ENCODE measurements at regions not wholly inside any gene's neighbourhood (a gene's known extent, or its start where the extent isn't known, plus 50 kb on each side); places are given as distances from the start of the nearest gene placed in this dataset.

DNA sequence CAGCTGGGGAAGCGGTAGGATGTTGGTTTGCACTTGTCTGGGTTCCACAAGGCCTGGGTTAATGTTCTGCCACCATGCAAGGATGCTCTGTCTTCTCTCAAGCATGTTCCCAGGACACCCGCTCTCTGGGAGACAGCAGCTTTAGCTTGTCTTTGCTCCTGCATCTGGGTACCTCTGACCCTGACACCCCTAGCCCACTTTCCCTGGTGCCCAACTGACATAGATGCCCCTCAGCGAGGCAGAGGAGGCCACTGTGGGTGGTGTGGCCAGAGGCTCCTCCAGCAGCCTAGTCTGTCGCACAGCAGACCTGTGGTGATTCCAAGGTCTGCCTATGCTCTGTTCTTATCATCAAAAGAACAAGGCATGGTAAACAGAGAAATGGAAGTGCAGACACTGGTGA is 83.6 kb upstream of the ALDH1L1 start:
- Histone ChIP-seq H3K4me1 (peaks cover 25% of the 10 kb centered on the region), H3K27ac (no peak overlapping the region)

DNA sequence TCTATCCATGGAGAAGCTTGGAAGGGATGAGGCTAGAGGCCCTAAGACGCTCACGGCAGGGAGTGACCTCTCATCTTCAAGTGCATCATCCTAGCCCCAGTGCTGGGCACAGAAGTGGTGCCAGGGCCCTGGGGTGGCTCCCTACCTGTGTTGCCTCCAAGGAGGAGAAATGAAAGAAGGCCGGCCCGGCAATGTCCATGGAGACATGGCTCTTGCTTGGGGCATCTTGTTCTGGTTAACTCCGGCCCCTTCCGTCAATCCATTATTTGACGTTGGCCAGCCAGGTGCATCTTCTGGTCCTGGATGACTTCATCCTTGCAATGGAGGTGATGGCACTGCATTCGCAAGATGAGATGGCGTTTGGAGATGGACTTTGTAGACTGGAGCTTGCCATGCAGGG is 83.2 kb upstream of the ALDH1L1 start:
- Histone ChIP-seq H3K27me3 (no peaks in the 10 kb centered on the region), H3K4me3 (no peak overlapping the region), H3K27ac (no peak overlapping the region), H3K36me3 (no peaks in the 10 kb centered on the region), H3K9me3 (no peaks in the 10 kb centered on the region), H3K4me1 (peaks cover 21% of the 10 kb centered on the region)
- TF ChIP-seq, protein P1, sequence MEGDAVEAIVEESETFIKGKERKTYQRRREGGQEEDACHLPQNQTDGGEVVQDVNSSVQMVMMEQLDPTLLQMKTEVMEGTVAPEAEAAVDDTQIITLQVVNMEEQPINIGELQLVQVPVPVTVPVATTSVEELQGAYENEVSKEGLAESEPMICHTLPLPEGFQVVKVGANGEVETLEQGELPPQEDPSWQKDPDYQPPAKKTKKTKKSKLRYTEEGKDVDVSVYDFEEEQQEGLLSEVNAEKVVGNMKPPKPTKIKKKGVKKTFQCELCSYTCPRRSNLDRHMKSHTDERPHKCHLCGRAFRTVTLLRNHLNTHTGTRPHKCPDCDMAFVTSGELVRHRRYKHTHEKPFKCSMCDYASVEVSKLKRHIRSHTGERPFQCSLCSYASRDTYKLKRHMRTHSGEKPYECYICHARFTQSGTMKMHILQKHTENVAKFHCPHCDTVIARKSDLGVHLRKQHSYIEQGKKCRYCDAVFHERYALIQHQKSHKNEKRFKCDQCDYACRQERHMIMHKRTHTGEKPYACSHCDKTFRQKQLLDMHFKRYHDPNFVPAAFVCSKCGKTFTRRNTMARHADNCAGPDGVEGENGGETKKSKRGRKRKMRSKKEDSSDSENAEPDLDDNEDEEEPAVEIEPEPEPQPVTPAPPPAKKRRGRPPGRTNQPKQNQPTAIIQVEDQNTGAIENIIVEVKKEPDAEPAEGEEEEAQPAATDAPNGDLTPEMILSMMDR (IDR thresholded peaks at IDR 0.05): no peak
- TF ChIP-seq POLR2AphosphoS5 (IDR thresholded peaks at IDR 0.05; ENCODE audit: insufficient read depth in 1 of 2, low read depth in 1 of 2) (no peak), POLR2A (IDR thresholded peaks at IDR 0.05) (no peak)
- DNase-seq (ENCODE audit: extremely low spot score in 2 of 2): no peak
- intact Hi-C loops (cut with DNase I): loop anchor here (10.0 kb wide), 1 partner anchor 91 kb away; the partner anchor contains the start of gene KLF15

More for the DNA sequence above, 83.6 kb upstream of the ALDH1L1 start:
- Histone ChIP-seq H3K27me3 (no peaks in the 10 kb centered on the region), H3K4me3 (no peak overlapping the region), H3K9me3 (no peaks in the 10 kb centered on the region), H3K36me3 (no peaks in the 10 kb centered on the region)
- TF ChIP-seq, protein P1 (IDR thresholded peaks at IDR 0.05): no peak
- TF ChIP-seq POLR2A (IDR thresholded peaks at IDR 0.05) (no peak), POLR2AphosphoS5 (IDR thresholded peaks at IDR 0.05; ENCODE audit: insufficient read depth in 1 of 2, low read depth in 1 of 2) (no peak)
- no peak for DNase-seq (ENCODE audit: extremely low spot score in 2 of 2)
- intact Hi-C loops (cut with DNase I): loop anchor here (10.0 kb wide), 1 partner anchor 91 kb away; the partner anchor contains the start of gene KLF15

DNA sequence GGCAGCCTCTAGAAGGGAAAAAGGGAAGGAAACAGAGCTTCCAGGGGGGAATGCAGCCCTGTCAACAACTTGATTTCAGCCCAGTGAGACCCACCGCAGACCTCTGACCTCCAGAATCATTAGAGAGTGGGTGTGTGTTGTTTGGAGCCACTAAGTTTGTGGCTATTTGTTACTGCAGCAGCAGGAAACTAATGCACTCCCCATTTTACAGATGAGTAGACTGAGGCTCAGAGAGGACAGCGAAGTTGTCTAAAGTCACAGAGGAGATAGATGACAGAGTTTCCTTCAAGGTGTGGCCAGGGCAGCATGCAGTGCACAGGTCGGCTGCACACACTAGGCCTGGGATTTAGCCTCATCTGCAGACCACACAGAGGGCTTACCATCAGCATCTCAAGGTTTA is 81.8 kb upstream of the ALDH1L1 start:
- no peaks in the 10 kb centered on the region for H3K27me3 ChIP-seq
- DNase-seq (ENCODE audit: extremely low spot score in 2 of 2): no peak
- H3K9me3 ChIP-seq: no peaks in the 10 kb centered on the region
- TF ChIP-seq POLR2A (IDR thresholded peaks at IDR 0.05) (no peak), POLR2AphosphoS5 (IDR thresholded peaks at IDR 0.05; ENCODE audit: insufficient read depth in 1 of 2, low read depth in 1 of 2) (no peak)
- TF ChIP-seq, protein P1 (IDR thresholded peaks at IDR 0.05): no peak
- H3K27ac ChIP-seq: no peak overlapping the region
- H3K36me3 ChIP-seq: no peaks in the 10 kb centered on the region
- intact Hi-C loops (cut with DNase I): loop anchor here (10.0 kb wide), 1 partner anchor 93 kb away; the partner anchor contains the start of gene KLF15
- H3K4me1 ChIP-seq: peaks cover 9% of the 10 kb centered on the region
- H3K4me3 ChIP-seq: no peak overlapping the region

DNA sequence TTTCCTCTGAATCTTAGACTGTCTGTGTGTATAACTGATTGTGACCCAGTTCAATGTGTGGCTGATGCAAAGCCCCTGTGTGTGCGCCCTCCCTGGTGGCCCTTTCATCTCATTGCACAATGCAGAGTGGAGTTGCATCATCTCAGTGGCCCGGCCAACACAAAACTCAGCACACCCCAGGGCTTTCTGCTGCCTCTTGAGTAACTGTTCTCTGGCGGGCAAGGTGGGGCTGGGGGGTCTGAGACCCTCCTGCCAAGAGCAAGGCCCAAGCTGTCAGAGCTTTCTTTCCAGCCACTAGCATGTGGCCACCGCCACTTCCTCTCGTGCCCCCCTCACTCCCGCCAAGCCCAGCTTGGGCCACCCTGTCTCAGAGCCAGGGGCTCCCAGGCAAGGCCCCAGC is 80.7 kb upstream of the ALDH1L1 start:
- TF ChIP-seq, protein P1 (IDR thresholded peaks at IDR 0.05): no peak
- peak; percentile 28 to 76 for TF ChIP-seq POLR2AphosphoS5 (IDR thresholded peaks at IDR 0.05; ENCODE audit: insufficient read depth in 1 of 2, low read depth in 1 of 2)
- intact Hi-C loops (cut with DNase I): loop anchor here (2.0 to 10.0 kb wide), 2 partner anchors 94 to 128 kb away; partner anchors contain the start of gene KLF15
- no peaks in the 10 kb centered on the region for H3K36me3 ChIP-seq
- H3K27me3 ChIP-seq: no peaks in the 10 kb centered on the region
- H3K27ac ChIP-seq: peak overlapping the region; percentile 62
- H3K9me3 ChIP-seq: no peaks in the 10 kb centered on the region
- no peak overlapping the region for H3K4me3 ChIP-seq
- peak in 1 of 2 donors; percentile 94 for DNase-seq (ENCODE audit: extremely low spot score in 2 of 2)
- no peaks in the 10 kb centered on the region for H3K4me1 ChIP-seq
